ENCODE measurements at regions not wholly inside any gene's neighbourhood (a gene's known extent, or its start where the extent isn't known, plus 50 kb on each side); places are given as distances from the start of the nearest gene placed in this dataset.

DNA sequence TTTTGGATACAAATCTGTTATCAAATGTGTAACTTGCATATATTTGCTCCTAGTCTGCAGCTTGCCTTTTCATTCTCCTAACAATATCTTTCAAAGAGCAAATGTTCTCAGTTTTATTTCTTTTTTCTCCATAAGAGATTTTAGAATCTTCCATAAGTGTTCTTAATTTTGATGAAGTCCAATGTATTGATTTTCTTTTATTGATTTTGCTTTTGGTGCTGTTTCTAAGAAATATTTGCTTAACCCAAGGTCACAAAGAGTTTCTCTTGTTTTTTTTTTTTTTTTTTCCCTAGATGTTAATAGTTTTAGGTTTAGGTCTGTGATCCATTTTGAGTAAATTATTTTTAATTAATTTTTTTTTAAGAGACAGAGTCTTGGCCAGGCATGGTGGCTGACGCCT is 75.8 kb upstream of the SPRED2 start:
- DNase-seq, result no peak

DNA sequence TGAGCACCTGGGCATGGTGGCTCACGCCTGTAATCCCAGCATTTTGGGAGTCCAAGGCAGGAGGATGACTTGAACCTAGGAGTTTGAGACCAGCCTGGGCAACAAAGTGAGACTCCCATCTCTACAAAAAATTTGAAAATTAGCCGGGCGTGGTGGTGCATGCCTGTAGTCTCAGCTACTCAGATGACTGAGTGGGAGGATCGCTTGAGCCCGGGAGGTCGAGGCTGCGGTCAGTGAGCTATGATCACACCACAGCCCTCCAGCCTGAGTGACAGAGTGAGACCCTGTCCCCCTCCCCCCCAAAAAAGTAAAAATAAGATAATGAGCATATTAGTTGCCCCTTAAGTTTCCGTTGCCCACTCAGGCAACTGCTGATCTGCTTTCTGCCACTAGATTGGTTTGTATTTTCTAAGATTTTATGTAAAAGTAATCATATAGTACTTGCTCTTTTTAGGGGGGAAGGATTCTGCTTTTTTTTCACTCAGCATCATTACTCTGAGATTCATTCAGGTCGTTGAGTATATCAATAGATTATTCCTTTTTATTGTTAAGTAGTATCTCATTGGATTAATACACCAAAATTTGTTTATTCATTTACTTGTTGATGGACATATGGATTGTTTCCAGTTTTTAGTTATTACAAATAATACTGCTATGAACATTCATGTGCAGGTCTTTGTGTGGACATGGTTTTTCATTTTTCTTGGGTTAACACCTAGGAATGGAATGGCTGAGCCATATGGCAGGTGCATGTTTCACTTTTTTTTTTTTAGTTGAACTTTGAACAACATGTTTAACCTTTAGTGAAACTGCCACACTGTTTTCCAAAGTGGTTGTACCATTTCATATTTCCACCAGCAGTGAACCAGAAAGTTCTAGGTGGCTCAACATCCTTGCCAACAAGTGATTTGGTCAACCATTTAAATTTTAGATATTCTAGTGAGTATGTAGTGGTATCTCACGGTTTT is 75.0 kb upstream of the SPRED2 start:
- no peak for DNase-seq

DNA sequence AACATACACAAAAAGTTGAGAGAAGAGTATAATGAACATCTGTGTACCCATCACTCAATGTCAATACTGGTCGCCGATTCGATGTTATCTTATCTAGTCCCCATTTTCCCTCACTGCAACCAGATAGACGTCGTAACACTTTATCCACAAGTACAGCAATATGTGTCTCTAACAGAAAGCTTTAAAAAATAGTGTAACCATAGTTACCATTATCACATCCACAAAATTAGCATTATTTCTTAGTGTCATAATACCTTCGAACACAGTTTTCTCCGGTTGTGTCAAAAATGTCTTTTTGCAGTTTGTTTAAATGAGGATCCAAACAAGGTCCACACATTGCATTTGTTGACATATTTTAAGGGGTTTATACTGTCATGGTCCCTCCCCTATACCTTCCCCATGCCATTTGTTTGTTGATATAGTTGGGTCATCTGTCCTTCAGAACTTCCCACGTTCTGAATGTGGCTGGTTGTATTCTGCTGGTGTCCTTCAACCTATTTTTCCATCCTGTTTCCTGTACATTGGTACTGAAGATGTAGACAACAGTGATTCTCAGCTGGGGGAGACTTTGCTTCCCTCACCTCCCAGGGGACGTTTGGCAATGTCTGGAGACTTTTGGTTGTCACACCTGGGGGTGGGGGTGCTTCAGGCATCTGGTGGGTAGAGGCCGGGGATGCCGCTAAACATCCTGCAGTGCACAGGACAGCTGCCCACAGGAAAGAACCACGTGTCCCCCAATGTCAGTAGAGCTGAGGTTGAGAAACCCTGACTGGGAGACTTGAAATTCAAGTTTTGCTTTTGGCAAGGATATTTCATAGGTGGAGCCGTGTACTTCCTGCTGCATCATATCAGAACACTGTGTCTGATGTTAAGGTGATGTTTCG is 72.7 kb upstream of the SPRED2 start:
- no peak for DNase-seq

DNA sequence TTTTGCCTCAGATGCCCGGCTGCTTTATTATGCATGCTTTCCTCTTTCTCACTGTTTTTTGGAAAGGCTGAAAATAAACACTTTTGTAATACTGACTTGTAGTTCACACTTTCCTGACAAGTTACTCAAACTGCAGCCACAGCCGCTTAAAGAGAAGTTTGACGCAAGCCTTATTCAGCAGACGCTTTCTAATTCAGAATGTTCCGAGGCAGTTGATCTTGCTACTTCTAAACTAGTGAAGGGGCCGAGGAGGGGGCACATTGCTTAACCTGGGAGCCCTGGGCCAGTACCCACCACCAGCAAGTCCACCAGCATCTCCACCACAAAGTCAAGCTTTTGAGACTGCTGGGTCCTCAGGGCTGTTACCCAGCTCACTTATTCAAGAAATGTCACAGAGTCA is 71.8 kb upstream of the SPRED2 start:
- DNase-seq, result no peak

DNA sequence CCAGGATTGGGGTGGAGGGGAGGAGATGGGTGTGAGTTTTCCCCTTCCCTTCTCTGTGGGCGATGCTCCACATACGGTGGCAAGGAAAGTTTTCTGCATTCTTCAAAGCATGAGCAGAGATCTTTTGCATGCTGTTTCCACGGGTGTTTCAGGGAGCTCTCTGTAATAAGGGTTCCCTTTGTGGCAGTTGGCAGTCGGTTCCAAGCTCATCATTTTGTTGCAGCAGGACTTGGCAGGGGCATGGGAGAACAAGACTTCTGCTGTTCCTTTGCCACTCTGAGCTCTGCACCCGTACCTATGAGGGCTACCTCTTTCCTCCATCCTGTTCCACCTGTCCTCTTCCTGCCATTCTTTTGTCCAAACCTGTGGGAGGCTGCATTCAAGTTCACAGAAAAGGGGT is 71.3 kb upstream of the SPRED2 start:
- DNase-seq, result no peak

DNA sequence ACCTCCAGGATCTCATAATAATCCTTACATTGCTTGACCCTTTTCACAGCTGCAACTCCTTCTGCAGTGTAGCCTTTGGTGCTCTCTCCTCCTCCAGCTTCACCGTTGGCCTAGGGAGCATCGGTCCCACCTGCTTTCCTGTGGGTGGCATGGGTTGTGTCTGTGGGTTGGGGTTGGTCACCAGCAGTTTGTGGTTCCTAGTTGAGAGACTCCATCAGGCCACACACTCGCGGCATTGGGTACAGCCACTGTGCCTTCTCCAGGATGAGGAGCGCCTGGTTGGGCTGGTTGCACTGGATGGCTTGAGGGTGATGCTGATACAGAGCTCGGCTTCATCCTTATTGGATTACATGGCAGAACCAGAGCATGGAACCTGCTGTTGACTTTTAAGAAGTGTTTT is 69.4 kb upstream of the SPRED2 start:
- DNase-seq, result no peak

DNA sequence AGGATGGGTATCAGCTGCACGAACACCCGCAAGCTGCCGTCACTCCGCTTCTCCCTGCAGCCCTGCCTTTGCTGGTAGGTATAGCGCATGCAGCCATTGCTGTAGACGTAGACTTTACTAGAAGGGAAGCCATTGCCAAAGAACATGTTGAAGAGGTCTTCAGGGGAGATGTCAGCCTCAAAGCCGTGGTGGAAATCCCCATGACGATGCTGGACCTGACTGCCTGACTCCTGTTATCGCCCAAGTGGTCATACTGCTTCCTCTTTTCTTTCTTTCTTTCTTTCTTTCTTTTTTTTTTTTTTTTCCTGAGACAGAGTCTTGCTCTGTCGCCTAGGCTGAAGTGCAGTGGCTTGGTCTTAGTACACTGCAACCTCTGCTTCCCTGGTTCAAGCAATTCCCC is 68.7 kb upstream of the SPRED2 start:
- DNase-seq, result no peak

DNA sequence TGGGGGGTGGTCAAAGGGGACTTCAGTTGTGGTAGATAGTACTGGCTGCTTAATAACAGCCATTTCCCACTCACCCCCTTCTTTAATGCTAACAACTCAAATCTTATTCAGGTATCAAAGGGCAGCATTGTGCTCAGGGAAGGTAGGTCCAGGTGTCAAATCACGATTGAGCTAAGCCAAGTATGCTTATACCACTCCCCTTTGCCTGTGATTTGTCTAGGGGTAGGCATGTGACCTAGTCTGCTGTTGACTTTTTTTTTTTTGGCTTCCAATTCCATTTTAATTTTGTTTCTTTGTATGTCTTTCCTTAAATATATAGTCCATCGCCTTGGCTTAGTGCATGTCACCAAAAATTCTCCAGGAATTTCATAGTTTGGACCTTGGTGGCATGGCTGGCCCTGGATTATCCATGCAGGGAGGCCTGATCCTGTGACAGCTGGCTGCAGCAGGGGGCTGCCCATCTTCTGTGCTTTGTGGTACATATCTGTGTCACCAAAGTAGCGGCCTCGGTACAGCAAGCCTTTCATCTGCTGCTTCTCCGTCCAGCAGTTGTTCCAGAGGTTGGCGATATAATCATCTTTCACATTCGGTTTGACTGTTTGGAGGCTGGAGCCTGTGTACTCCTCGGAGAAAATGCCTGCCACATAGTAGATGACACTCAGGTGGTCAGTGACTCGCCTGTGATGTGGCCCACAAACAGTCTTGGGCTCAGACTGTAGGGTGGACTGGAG is 68.1 kb upstream of the SPRED2 start:
- no peak for DNase-seq

DNA sequence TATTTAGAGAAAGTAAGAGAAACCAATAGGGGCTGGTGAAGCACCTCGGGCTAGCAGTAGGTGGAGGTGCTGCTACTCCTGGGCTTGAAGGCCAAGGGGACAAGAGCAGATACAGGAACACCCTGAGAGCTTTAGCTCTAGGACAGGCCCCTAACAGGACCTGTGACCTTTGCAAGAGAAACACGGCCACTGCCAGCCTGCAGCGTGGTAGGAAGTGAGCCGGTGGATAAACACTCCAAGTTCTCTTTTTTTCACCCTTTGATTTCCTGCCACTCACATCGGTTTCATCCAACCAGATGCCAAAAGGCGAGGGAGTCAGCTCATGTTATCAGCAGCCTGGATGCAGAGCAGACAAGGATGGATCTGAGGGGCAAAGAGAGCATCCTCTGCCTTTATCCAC is 66.8 kb upstream of the SPRED2 start:
- no peak for DNase-seq

DNA sequence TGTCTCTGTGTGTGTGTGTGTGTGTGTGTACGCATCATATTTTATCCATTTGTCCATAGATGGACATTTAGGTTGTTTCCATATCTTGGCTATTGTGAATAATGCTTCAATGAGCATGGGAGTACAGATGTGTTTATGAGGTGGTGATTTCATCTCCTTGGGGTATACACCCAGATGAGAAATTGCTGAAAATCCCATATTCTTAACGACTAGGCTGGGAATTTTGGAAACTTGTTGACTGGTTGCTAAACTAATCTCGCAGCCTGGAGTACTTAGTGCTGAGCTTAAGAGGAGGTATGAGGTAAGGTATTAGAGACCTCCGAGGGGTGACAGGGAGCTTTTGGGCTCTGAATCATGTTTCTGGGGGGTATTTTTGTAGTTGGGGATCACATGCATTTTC is 66.0 kb upstream of the SPRED2 start:
- no peak for DNase-seq

DNA sequence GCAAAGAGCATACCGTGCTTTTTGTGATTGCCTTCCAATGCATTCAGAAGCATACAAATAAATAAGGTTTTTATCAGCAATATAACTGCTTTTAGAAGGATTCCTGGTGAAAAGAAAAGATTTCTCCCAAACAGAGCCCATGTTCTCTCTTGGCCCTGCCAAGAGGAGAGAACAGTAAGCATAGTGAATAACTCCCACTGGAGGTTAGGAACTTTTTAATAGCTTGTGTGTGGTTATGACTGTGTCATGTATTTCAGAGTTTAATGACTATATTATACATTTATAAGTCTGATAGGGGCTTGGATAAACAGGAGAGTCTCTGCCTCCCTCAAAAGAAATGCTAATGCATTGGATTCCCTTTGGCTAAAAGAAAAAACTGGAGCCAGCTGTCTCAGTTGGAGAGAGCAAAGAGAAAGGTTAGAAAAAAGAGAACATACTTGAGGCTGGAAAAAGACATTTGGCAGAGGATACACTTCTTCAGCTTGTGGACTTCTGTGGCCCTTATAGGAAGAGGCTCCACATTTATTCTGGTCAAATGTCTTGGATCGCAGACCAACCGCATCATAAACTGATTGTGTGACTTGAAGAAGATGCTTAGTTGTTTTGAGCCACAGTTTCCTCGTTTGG is 63.0 kb upstream of the SPRED2 start:
- no peak for DNase-seq

DNA sequence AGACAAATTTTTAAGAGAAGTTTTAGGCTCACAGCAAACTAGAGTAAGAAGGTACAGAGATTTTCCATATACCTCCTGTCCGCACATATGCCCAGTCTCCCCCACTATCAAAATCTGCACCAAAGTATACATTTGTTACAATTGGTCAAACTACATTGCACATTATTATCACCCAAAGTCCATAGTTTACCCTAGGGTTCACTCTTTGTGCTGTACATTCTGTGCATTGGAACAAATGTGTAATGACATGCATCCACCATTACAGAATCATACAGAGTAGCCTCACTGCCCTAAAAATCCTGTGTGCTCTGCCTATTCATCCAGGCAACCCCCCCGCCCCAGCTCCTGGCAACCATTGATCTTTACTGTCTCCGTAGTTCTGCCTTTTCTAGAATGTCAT is 61.7 kb upstream of the SPRED2 start:
- no peak for DNase-seq

DNA sequence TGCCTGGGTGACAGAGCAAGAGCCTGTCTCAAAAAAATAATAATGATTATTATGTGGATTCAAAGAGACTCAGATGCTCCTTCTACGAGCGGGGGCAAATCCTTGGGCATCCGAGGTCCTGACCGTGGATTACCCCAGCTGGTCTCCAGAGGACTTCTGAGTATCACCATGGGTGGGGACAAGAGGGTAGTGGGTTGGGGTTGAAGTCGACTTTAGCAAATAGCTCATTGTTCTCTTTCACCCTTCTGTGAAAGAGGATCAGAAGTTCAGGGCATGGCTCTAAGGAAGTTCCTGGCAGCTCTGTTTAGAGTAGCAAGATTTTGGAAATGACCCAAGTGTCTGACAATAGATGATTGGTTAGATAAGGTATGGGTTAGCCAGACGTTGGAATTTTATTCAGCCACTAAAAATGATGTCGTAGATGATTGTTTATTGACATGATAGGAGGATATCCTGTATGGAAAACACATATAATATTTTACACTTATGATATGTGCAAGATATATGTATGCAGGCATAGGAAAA is 59.0 kb upstream of the SPRED2 start:
- no peak for DNase-seq

DNA sequence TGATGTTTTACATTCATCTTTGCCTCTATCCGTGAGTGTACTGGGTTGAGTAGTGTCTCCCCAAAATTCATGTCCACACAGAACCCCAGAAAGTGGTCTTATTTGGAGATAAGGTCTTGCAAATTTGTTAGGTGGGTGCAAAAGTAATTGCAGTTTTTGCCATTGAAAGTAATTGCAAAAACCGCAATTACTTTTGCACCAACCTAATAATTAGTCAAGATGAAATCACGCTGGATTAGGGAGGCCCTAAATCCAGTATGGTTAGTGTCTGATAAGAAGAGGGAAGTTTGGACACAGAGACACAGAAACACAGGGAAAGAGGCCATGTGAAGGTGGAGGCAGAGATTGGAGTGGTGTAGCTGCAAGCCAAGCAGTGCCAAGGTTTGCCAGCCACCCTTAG is 57.8 kb upstream of the SPRED2 start:
- DNase-seq, result no peak

DNA sequence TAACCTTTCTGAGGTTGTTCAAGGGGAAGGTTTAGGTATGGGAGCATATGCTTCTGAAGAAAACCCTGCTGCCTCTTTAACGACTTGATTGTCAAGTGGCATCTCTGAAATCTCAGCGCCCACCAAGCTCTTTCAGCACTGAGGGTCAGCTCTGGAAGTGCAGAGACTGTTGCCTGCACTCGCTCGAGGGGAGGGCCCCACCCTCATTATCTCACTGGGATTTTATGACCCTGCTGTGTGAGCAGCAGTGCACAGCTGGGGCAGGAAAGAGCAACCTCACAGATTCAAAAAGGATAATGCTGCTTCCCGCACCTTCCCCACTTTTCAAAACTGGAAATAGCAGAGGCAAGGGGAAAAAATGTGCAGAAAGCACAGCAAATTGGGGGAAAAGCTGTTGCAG is 56.9 kb upstream of the SPRED2 start:
- no peak for DNase-seq

DNA sequence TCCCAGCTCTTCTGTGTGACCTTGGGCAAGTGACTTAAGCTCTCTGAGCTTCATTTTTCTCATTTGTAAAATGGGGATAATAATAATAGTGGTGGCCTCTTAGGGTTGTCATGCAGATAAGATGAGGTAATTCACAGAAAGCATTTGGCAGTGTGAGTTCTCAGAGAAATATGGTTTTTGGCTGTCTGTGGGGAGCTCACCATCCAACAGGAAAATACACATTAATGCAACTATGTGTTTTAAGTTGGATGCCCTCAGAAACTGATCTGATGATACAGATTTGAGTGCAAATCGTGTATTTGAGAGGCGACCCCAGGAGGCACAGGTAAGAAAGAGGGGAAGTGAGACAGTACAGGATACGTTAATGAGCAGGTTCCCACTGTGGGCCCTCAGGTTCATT is 56.1 kb upstream of the SPRED2 start:
- no peak for DNase-seq

DNA sequence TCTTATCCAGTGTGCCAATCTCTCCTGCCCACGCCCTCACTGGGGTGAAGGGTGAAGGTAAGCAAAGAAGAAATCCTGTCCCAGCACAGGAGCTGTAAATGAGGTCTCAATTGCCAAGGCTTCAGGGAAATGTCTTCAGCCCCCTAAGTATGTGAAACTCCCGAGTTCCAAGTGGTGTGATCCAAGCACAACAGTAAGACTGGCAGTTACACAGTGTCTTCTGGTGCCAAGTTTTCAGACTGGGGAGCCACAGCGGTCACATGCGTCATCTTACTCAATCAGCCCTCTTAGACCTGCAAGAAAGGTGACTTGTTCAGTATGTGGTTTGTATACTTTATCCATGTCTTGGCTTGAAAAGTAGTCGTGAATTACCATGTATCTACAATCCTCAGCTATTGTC is 55.0 kb upstream of the SPRED2 start:
- DNase-seq, result no peak

DNA sequence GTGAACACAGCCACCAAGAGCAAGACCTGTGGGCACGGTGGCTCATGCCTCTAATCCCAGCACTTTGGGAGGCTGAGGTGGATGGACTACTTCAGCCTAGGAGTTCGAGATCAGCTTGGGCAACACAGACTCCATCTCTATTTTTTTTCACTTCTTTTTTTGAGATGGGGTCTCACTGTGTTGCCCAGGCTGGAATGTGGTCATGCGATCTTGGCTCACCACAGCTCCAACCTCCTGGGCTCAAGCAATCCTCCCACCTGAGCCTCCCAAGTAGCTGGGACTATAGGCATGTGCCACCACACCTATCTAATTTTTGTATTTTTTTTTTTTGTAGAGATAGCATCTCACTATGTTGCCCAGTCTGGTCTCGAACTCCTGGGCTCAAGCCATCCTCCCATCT is 54.4 kb upstream of the SPRED2 start:
- DNase-seq, result no peak

DNA sequence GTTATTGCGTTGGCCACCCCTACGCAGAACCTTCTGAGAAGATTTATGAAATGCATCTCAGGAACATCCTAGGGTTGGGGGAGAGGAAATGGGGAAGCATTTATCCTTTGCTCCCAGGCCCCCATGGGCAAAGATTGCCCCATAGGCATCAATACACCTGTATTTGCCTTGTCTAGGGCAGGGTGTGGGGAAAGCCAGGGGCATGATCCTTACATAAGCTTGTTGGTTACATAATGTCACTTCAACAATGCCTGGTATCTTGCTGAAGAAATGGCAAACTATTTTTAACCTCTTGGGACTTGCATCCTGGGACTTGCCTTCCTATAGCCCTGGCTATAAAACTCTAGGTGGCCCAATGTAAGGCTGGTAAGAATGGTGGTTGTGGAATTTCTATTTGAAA is 53.9 kb upstream of the SPRED2 start:
- no peak for DNase-seq

DNA sequence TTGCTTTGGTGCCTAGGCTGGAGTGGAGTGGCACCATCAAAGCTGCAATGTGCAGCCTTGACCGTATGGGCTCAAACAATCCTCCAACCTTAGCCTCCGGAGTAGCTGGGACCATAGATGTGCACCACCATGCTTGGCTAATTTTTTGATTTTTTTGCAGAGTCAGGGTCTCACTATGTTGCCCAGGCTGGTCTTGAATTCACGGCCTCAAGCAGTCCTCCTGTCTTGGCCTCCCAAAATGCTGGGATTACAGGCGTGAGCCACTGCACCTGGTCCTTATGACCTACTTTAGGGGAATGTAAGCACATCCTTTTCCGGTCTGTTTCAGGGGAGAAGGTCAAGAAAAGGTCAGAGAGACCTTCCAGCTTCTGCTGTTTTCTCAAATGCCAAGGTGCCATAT is 53.4 kb upstream of the SPRED2 start:
- DNase-seq, result no peak

DNA sequence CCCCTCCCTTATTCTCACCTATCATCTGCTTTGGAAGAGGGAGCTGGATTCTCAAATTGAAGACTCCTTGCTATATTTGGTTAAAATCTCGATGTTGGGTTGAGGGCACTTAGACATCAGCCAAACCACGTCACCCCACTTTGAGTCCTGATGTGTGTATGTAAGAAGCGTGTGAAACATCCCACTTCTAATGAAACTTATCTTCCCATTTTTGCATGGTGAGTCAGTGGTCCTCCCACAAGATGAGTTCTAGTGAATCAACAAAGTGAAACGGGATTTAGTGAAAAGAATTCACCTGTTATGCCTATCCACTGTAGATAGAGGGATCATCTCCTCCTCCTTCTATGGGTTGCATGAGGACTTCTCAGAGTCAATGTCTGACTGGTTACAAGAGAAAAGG is 51.4 kb upstream of the SPRED2 start:
- no peak for DNase-seq

DNA sequence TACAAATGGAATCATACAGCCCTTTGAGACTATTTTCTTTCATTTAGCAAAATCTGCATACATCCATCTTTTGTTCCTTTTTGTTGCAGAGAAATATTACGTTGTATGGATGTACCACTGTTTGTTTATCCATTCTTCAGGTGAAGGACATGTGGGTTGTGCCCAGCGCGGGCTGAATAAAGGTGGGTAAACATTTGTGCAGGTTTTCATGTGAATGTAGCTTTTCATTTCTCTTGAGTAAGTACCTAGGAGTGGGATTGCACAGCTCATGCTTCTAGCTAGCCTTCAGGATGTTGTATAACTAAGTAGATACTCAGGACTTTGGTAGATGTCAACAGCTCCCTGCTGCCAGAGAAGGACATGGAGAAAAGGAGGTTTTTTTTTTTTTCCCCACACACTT is 50.6 kb upstream of the SPRED2 start:
- no peak for DNase-seq

Data from NCI-H2081 (cell line).